Kidney epithelial cell (primary cell): ENCODE measurements at regions not wholly inside any gene's neighbourhood (a gene's known extent, or its start where the extent isn't known, plus 50 kb on each side); places are given as distances from the start of the nearest gene placed in this dataset.

Experiments used
- DNase-seq: peaks from one replicate; pipeline ENCODE4 v3.0.0-alpha.2; 2010; ENCODE audit warnings: low read depth
- H3K27me3 ChIP-seq: 2 replicates; pipeline ENCODE4 v1.6.0; 2011; ENCODE audit warnings: low read length; ENCODE audit not compliant: control insufficient read depth, insufficient read depth
- H3K36me3 ChIP-seq: 2 replicates; pipeline ENCODE4 v1.5.1; 2011; ENCODE audit warnings: low read length; ENCODE audit not compliant: control insufficient read depth, insufficient read depth
- H3K4me3 ChIP-seq: 2 replicates; pipeline ENCODE4 v1.5.1; 2011; ENCODE audit warnings: low read depth, mild to moderate bottlenecking, control low read depth, low read length
- TF ChIP-seq, protein P1 (sequence below): IDR thresholded peaks from 2 replicates; pipeline ENCODE4 v1.5.1; 2011; ENCODE audit warnings: mild to moderate bottlenecking, moderate library complexity, low read length, control low read depth, inconsistent platforms; ENCODE audit not compliant: insufficient read depth, poor library complexity, severe bottlenecking

DNA sequence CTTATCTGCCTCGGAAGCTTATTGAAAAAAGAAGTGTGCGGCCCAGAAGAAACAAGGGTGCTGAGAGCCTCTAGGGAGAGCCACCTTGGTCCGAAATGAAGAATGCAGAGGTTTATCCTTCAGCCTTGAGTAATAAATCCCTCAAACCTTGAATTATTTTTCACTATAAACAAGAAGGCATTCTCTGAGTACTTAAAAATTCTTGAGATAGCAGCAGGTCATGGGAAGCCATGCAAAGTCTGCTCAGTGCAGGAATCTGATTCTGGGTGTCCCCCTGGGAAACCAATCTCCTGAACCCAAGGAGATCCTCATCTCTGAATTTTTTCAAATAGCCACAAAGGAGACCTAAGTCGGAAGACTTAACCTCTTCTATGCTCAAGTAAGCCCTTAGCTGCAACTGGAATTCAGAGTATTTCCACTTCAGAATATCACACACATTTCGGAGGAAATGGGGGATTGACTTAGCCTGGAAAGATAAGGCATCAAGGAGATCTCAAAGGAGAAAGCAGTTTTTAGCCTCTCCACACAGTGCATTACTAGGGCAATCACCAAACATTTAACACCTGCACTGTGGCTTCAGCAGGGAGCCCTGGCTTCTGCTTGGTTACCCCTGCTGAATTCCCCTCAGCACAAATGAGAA, 365.0 kb downstream of the ETS1 start:
- DNase-seq = no peak
- TF ChIP-seq, protein P1, sequence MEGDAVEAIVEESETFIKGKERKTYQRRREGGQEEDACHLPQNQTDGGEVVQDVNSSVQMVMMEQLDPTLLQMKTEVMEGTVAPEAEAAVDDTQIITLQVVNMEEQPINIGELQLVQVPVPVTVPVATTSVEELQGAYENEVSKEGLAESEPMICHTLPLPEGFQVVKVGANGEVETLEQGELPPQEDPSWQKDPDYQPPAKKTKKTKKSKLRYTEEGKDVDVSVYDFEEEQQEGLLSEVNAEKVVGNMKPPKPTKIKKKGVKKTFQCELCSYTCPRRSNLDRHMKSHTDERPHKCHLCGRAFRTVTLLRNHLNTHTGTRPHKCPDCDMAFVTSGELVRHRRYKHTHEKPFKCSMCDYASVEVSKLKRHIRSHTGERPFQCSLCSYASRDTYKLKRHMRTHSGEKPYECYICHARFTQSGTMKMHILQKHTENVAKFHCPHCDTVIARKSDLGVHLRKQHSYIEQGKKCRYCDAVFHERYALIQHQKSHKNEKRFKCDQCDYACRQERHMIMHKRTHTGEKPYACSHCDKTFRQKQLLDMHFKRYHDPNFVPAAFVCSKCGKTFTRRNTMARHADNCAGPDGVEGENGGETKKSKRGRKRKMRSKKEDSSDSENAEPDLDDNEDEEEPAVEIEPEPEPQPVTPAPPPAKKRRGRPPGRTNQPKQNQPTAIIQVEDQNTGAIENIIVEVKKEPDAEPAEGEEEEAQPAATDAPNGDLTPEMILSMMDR = no peak
- no peak overlapping the region for H3K4me3 ChIP-seq
- H3K27me3 ChIP-seq = no peaks in the 10 kb centered on the region
- no peaks in the 10 kb centered on the region for H3K36me3 ChIP-seq

DNA sequence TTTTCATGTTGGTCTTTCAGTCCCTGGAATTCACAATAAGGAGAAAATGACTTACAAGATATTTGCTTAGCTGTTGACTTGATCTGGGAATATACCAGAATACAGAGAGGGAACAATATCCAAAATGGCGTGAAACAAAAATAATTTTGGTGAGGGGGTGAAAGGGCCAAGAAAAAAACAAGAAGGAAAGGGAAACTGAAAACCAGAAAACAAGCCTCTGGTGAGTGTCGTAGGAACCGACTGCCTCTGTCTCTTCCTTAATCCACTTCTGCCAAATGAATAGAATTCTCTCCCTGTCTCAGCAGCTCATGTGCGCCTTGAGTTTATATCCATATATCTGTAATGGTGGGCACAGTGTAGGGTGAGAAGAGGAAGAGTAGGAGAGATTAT, 367.6 kb downstream of the ETS1 start:
- no peak for DNase-seq
- no peaks in the 10 kb centered on the region for H3K27me3 ChIP-seq
- TF ChIP-seq, protein P1 = no peak
- H3K4me3 ChIP-seq = no peak overlapping the region
- H3K36me3 ChIP-seq = no peaks in the 10 kb centered on the region

DNA sequence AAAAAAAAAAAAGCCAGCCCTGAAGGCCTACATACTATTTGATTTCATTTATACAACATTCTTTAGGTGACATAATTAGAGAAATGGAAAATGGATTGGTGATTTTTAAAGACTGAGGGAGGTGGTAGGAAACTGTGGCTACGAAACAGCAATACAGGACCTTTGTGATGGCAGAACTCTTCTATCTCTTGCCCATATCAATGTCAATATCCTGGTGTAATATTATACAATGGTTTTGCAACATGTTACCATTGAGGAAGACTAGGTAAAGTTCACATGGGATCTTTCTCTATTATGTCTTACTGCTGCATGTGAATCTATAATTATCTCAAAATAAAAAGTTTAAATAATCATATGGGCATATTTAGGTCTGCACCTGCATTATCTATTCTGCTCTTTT, 371.2 kb downstream of the ETS1 start:
- DNase-seq = no peak
- Histone ChIP-seq H3K4me3 (no peak overlapping the region), H3K27me3 (no peaks in the 10 kb centered on the region), H3K36me3 (no peaks in the 10 kb centered on the region)
- TF ChIP-seq, protein P1 = no peak

- DNase-seq = no peak
- TF ChIP-seq, protein P1 = no peak
These were observed 372.0 kb downstream of the ETS1 start for GRCh38 chr11:128215238-128215882.

GRCh38 chr11:128214263-128214662, 373.1 kb downstream of the ETS1 start:
- TF ChIP-seq, protein P1 = no peak
- Histone ChIP-seq H3K36me3 (no peaks in the 10 kb centered on the region), H3K27me3 (no peaks in the 10 kb centered on the region), H3K4me3 (no peak overlapping the region)
- no peak for DNase-seq

More at GRCh38 chr11:128215238-128215882, 372.0 kb downstream of the ETS1 start:
- Histone ChIP-seq H3K4me3 (no peak overlapping the region), H3K27me3 (no peaks in the 10 kb centered on the region), H3K36me3 (no peaks in the 10 kb centered on the region)

GRCh38 chr11:128213461-128213860, 373.9 kb downstream of the ETS1 start:
- Histone ChIP-seq H3K27me3 (no peaks in the 10 kb centered on the region), H3K36me3 (no peaks in the 10 kb centered on the region), H3K4me3 (no peak overlapping the region)
- TF ChIP-seq, protein P1 = no peak
- DNase-seq = no peak
